ENCODE measurements at regions not wholly inside any gene's neighbourhood (a gene's known extent, or its start where the extent isn't known, plus 50 kb on each side); places are given as distances from the start of the nearest gene placed in this dataset.

- no peak for TF ChIP-seq CTCF (conservative IDR thresholded peaks at IDR 0.05; ENCODE audit: low read depth, low read length)
- TF ChIP-seq EZH2 (IDR thresholded peaks at IDR 0.05; ENCODE audit: borderline replicate concordance, low read depth, low read length, poor library complexity, severe bottlenecking): no peak
Measured at GRCh38 chr2:226540204-226540994, 259.2 kb downstream of the IRS1 start.

Data from A673 (cell line).